SK-N-MC (cell line): ENCODE measurements at regions not wholly inside any gene's neighbourhood (a gene's known extent, or its start where the extent isn't known, plus 50 kb on each side); places are given as distances from the start of the nearest gene placed in this dataset.

ENCODE experiments used
- EZH2 ChIP-seq: fragments of 200-600 bp; sonication (generic); IDR thresholded peaks from one replicate; pipeline ENCODE4 v1.6.1; 2017; ENCODE audit warnings: antibody characterized with exemption
- FOXP2 ChIP-seq: optimal IDR thresholded peaks from 2 replicates; pipeline ENCODE3; 2011; ENCODE audit warnings: mild to moderate bottlenecking, moderate library complexity; ENCODE audit not compliant: insufficient read depth; ENCODE audit errors: extremely low read length, control extremely low read depth
- POLR2AphosphoS5 ChIP-seq: IDR thresholded peaks from 2 replicates; pipeline ENCODE4 v1.6.1; 2012; ENCODE audit warnings: mild to moderate bottlenecking, low read depth, low read length, borderline replicate concordance

- no peak for TF ChIP-seq EZH2
- TF ChIP-seq POLR2AphosphoS5: no peak
- no peak for TF ChIP-seq FOXP2
Observed at GRCh38 chr10:70986623-70986950, 98.2 kb upstream of the PCBD1 start.
